HG02678 (cell line): ENCODE measurements at regions not wholly inside any gene's neighbourhood (a gene's known extent, or its start where the extent isn't known, plus 50 kb on each side); places are given as distances from the start of the nearest gene placed in this dataset.

Source experiments
- ATAC-seq: cut with Tn5 transposase; IDR thresholded peaks from one replicate; pipeline ENCODE4 v1.9.1; 2021; ENCODE audit warnings: mild to moderate bottlenecking, moderate library complexity; ENCODE audit not compliant: unreplicated experiment

DNA sequence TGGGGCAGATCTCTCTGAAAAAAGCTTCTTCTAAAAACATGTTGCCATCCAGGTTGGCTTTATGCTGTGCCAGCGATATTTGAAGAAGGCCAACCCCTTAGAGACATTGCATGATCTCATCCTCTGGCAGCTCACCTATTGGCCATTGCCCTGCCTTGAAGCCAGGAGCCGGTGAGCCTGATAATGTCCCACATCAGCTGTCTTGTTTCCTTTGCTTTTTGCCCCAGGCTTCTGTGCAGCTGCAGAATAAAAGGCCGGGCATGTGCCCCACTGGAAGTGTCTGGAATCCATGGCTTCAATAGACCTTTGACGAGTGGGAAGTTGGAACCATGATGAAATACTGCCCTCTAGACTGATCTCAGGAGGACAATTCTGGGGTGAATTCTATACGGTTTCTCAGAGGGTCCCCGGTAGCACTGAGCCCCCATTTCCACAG lies 523.5 kb upstream of the ZEB2 start:
- ATAC-seq: no peak

- no peak for ATAC-seq
Measured at GRCh38 chr2:145041706-145042105, 521.8 kb upstream of the ZEB2 start.

- no peak for ATAC-seq
Measured at GRCh38 chr2:145040433-145040832, 520.5 kb upstream of the ZEB2 start.

DNA sequence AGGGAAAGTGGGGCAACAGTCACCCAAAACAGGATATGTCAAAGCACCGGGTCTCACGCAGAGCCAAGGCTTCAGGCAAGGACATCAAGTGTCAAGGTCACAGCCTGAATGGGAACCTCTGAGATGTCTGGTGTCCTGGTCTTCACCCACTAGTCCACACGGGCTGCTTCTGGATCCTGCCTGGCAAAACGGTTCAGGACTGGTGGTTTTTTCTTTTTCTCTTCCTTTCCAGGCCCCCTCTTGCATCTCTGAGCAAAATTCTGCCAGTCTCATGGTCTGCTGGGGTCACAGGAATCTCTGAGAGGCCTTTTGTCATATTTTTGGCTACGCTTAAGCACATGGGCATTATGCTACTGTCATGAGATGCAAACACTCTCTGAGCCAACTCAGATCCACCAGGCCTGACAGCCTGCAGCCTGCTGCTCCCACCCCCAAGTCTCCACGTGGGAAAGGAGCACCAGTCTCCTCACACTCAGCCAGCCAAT lies 518.2 kb upstream of the ZEB2 start:
- no peak for ATAC-seq

- no peak for ATAC-seq
Measured at GRCh38 chr2:145036421-145037011, 516.6 kb upstream of the ZEB2 start.

DNA sequence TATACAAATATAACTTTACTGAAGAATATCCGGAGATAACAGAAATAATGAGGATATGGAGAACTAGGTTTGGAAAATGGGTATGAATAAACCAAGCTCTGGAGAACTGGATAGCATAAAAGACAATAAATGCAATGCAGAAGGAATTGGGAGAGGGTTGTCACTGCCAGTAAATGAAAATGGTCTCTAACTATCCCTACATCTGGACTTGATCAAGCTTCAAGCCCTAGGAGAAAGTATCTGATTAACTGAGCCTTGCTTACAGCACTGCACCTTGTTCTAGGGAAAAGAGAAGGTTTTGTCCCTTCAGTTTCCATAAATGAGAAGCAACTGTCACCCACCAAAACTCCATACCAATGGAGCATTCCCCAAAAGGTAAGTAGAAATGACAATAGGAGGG lies 514.6 kb upstream of the ZEB2 start:
- ATAC-seq: no peak

DNA sequence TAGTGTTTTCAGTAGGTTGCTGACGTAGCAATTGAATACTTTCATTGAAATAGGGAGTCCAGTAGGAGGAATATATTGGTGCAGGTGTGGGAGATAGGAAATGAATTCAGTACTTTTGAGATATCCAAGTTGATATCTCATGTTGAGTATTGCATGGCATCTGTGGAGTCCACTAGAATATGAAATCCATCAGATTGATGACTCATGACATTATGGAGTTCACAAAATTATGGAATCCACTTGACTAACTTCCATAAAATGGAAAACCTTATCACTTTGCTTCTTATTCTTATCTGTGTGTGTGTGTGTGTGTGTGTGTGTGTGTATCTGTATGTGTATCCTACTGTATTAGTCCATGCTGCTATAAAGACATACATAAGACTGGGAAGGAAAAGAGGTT lies 513.5 kb upstream of the ZEB2 start:
- ATAC-seq: no peak

- ATAC-seq: no peak
Measured at GRCh38 chr2:145032791-145033190, 512.9 kb upstream of the ZEB2 start.

DNA sequence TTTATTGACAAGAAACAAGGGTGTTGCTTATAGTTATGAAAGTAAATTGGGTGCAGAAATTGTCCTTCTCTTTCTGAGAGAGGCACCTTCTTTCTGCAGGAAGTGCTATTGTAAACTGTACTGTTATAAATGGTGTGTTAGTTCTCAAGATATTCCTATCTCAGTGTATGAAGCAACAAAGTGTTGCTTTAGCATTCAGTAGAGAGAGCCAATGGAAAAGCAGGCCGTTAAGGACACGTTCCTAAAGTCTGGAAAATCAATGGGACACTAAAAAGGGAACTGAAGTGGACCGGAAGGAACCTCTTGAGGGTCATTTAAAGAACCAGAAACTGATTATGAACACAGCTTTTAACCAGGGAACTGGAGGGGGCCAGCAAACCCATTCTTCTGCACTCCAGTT lies 510.0 kb upstream of the ZEB2 start:
- ATAC-seq: no peak

GRCh38 chr2:145029081-145029480 lies 509.2 kb upstream of the ZEB2 start:
- no peak for ATAC-seq

- no peak for ATAC-seq
Measured at GRCh38 chr2:145028101-145028920, 508.4 kb upstream of the ZEB2 start.

- no peak for ATAC-seq
Measured at GRCh38 chr2:145026456-145027455, 506.8 kb upstream of the ZEB2 start.

GRCh38 chr2:145025382-145025781 lies 505.5 kb upstream of the ZEB2 start:
- ATAC-seq: no peak

GRCh38 chr2:145023334-145023934 lies 503.5 kb upstream of the ZEB2 start:
- no peak for ATAC-seq

DNA sequence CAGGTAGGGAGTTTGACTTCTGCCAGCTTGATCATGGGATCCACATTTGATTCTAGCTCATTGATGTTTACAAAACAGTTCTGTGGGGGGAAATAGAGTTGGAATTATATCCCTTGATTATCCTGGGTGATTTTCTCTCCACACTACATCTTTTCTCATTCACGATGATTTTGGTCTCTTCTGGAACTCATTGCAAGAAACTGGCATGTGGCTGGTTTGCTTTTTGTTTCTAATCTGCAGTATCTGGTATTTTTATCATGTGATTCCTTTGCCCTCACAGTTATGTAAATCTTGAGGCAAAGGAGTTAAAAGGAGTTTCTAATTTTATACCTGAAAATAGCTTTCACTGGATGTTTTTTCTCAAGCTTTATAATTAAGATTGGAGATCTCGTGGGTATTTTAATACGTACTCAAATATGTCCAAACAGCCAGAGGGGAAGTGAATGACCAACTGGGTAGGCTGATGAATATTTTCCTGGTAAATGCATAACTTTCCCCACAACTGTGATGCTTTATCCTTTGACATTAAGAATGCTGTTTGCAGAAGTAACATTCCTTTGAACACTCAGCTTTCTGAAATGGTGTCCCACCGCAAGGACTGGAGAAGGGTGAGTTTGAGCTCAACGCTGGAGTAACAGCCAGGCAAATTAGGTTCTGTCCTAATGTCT lies 502.9 kb upstream of the ZEB2 start:
- ATAC-seq: no peak

GRCh38 chr2:145021962-145022665 lies 502.2 kb upstream of the ZEB2 start:
- no peak for ATAC-seq

GRCh38 chr2:145020694-145021093 lies 500.8 kb upstream of the ZEB2 start:
- ATAC-seq: no peak

- no peak for ATAC-seq
Measured at GRCh38 chr2:145020139-145020538, 500.2 kb upstream of the ZEB2 start.

DNA sequence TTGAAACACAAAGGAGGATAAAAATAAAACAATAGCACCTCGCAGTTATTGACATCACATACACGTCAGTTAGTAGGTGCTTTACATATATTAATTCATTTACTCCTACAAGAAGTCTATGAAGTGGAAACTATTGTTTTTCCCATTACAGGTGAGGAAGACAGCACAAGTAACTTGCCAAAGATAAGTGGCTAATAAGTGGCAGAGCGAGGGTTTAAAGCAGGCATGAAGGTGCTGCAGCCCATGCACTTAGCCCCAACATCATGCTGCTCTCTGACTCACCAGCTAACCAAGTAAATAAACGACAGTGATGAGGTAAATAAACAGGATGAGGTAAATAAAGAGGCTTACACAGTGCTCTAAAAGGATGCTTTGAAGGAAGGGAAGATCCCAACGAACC lies 498.6 kb upstream of the ZEB2 start:
- no peak for ATAC-seq

GRCh38 chr2:145017149-145017548 lies 497.2 kb upstream of the ZEB2 start:
- ATAC-seq: no peak
